ENCODE measurements at regions not wholly inside any gene's neighbourhood (a gene's known extent, or its start where the extent isn't known, plus 50 kb on each side); places are given as distances from the start of the nearest gene placed in this dataset.

GRCh38 chrX:45697591-45697990, 496.9 kb upstream of the DIPK2B start:
- peak in 1 of 2 donors; percentile 33 for TF ChIP-seq POLR2AphosphoS5 (IDR thresholded peaks at IDR 0.05; ENCODE audit: insufficient read depth in 1 of 2, low read depth in 1 of 2)
- no peak for TF ChIP-seq CTCF (IDR thresholded peaks at IDR 0.05)
- Histone ChIP-seq H3K4me3 (no peak overlapping the region), H3K27ac (no peak overlapping the region), H3K36me3 (no peaks in the 10 kb centered on the region), H3K27me3 (no peaks in the 10 kb centered on the region), H3K9me3 (no peaks in the 10 kb centered on the region), H3K4me1 (no peaks in the 10 kb centered on the region)
- intact Hi-C loops (cut with DNase I): no loop called here
- DNase-seq (ENCODE audit: extremely low spot score in 2 of 2): no peak

GRCh38 chrX:45696736-45697135, 496.1 kb upstream of the DIPK2B start:
- DNase-seq (ENCODE audit: extremely low spot score in 2 of 2): no peak
- no peaks in the 10 kb centered on the region for H3K9me3 ChIP-seq
- no peak overlapping the region for H3K27ac ChIP-seq
- no peaks in the 10 kb centered on the region for H3K36me3 ChIP-seq
- TF ChIP-seq POLR2A (IDR thresholded peaks at IDR 0.05): no peak
- TF ChIP-seq POLR2AphosphoS5 (IDR thresholded peaks at IDR 0.05; ENCODE audit: insufficient read depth in 1 of 2, low read depth in 1 of 2): no peak
- TF ChIP-seq CTCF (IDR thresholded peaks at IDR 0.05): no peak
- no peaks in the 10 kb centered on the region for H3K27me3 ChIP-seq
- H3K4me3 ChIP-seq: no peak overlapping the region
- no peaks in the 10 kb centered on the region for H3K4me1 ChIP-seq
- intact Hi-C loops (cut with DNase I): no loop called here

DNA sequence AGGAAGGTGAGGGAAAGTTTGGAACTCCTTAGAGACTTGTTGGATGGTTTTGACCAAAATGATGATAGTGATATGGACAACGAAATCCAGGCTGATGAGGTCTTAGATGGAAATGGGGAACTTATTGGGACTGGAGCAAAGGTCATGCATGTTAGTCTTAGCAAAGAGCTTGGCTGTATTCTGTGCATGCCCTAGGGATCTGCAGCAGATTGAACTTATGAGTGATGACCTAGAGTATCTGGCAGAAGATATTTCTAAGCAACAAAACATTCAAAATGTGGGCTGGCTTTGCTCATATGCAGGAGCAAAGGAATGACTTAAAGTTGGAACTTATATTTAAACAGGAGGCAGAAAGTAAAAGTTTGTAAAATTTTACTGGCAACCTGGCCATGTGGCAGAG, 489.3 kb upstream of the DIPK2B start:
- Histone ChIP-seq H3K9me3 (no peaks in the 10 kb centered on the region), H3K36me3 (no peaks in the 10 kb centered on the region), H3K27me3 (no peaks in the 10 kb centered on the region), H3K4me1 (no peaks in the 10 kb centered on the region), H3K27ac (no peak overlapping the region), H3K4me3 (no peak overlapping the region)
- intact Hi-C loops (cut with DNase I): no loop called here
- no peak for DNase-seq (ENCODE audit: extremely low spot score in 2 of 2)
- TF ChIP-seq POLR2A (IDR thresholded peaks at IDR 0.05) (no peak), POLR2AphosphoS5 (IDR thresholded peaks at IDR 0.05; ENCODE audit: insufficient read depth in 1 of 2, low read depth in 1 of 2) (no peak), CTCF (IDR thresholded peaks at IDR 0.05) (no peak)

DNA sequence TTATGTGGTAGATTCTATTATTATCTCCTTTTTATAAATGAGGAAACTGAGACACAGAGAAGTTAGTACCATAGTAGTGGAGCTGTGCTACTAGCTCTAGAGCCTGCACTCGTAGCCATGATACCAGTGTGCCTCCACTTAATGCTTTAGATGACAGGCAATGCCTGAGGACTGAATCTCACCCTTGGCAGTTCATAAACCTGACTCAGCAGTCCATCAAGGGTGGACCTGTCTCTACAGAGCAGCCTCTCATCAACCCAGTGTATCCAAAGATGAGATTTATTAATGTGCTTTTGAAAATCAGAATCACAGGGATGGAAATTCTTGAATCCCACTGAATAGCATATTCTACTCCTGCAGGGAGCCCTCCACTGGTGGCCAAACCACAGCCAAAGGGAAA, 483.2 kb upstream of the DIPK2B start:
- Histone ChIP-seq H3K36me3 (no peaks in the 10 kb centered on the region), H3K27ac (no peak overlapping the region), H3K27me3 (no peaks in the 10 kb centered on the region), H3K4me3 (no peak overlapping the region), H3K4me1 (no peaks in the 10 kb centered on the region), H3K9me3 (no peaks in the 10 kb centered on the region)
- intact Hi-C loops (cut with DNase I): no loop called here
- DNase-seq (ENCODE audit: extremely low spot score in 2 of 2): no peak
- TF ChIP-seq POLR2A (IDR thresholded peaks at IDR 0.05): no peak
- no peak for TF ChIP-seq POLR2AphosphoS5 (IDR thresholded peaks at IDR 0.05; ENCODE audit: insufficient read depth in 1 of 2, low read depth in 1 of 2)
- no peak for TF ChIP-seq CTCF (IDR thresholded peaks at IDR 0.05)

GRCh38 chrX:45681891-45682290, 481.2 kb upstream of the DIPK2B start:
- H3K4me3 ChIP-seq: no peak overlapping the region
- H3K9me3 ChIP-seq: no peaks in the 10 kb centered on the region
- H3K27ac ChIP-seq: no peak overlapping the region
- H3K36me3 ChIP-seq: no peaks in the 10 kb centered on the region
- H3K27me3 ChIP-seq: no peaks in the 10 kb centered on the region
- no peaks in the 10 kb centered on the region for H3K4me1 ChIP-seq
- TF ChIP-seq CTCF (IDR thresholded peaks at IDR 0.05) (no peak), POLR2AphosphoS5 (IDR thresholded peaks at IDR 0.05; ENCODE audit: insufficient read depth in 1 of 2, low read depth in 1 of 2) (no peak), POLR2A (IDR thresholded peaks at IDR 0.05) (no peak)
- intact Hi-C loops (cut with DNase I): no loop called here
- no peak for DNase-seq (ENCODE audit: extremely low spot score in 2 of 2)
